GM21529 (cell line): ENCODE measurements at regions not wholly inside any gene's neighbourhood (a gene's known extent, or its start where the extent isn't known, plus 50 kb on each side); places are given as distances from the start of the nearest gene placed in this dataset.

Source experiments
- ATAC-seq: cut with Tn5 transposase; IDR thresholded peaks from one replicate; pipeline ENCODE4 v1.9.1; 2021; ENCODE audit not compliant: unreplicated experiment

GRCh38 chr5:2196989-2197619, 314.4 kb upstream of the IRX4 start:
- no peak for ATAC-seq

- no peak for ATAC-seq
These were observed 313.7 kb upstream of the IRX4 start for GRCh38 chr5:2196416-2196815.

DNA sequence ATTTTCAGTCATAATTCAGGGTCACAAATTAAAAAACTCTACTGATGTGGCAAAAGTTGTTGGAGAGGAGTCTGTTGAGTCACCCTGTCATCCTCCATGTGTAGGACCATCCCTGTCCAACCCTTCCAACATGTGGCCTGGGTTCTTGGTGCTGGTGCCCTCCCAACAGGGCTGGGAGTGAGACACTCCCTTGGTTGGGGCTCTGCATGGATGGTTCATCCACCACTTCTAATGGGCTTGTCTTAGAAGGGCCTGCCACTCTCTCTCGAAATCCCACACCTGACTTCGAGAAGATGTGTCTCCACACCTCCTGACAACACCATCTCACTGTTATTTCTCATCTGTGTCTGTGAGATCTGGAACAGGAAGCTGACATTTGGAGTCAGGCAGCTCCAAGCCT, 312.2 kb upstream of the IRX4 start:
- no peak for ATAC-seq

GRCh38 chr5:2194236-2194555, 311.5 kb upstream of the IRX4 start:
- no peak for ATAC-seq

DNA sequence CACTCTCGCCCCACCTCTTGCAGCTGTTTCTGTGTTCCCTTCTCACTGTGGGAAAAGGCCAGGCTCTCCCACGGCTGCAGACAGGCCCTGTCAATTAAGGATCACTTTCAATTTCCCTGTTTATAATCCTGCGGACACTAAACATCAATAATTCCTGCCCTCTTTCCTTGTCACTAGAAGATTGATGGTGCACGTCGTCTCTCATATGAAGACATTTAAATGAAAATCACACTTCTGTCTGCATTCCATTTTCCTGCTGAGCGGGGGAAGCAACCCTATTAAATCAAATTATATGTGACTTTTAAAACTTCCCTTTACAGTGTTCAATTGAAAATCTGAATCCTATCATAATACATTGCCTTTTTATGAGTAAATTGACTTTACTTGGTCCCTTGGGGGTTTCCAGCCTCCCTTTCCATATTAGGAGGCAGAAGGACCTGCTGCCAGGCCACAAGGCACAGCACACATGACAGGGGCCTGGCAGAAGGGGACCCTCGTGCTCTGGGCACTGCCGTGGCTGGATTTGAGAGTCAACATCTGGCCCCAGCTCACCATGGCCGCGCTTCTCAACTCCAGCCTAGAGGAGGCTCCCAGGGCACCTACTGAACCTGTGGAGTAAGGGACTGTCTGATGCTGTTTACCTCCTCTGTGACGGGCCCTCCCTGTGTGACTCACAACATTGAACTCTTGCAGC, 311.0 kb upstream of the IRX4 start:
- no peak for ATAC-seq

GRCh38 chr5:2193142-2193541, 310.4 kb upstream of the IRX4 start:
- no peak for ATAC-seq

DNA sequence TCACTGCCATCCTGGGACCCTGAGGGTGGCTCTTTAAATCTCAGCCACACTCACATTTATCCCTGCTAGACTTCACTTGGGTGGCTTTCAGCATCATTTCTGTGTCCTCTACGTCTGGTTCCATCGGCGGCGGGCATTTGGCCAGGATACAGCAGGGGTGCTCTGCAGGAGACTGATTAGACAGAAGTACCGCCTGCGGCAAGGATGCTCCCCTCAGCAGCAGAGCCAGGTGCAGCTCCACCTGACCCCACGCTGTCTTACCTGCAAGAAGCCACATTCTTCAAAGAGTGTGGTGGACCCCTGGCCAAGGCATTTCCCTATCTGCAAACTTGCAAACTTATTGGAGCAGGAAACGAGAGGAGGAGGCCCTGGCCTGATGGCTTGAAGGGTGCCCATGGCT, 309.8 kb upstream of the IRX4 start:
- ATAC-seq, result no peak

DNA sequence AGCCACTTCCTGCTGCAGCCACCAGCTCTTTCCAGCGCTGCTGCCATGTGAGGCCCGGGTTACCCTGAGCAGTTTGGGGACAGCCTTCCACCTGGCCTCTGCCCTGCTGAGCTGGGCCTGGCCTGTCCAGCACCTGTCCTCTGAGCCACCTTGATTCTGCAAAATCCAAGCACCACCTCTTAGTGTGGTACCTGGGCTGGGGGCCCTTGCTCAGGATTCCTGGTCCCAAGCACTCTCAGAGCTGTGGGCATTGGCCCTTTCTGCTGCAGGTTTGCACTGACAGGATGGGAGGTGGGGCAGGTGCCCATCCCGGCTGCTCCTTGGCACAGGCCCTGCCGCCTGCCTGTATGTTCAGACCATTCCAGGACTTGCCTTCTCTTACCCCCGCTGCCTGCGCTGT, 309.2 kb upstream of the IRX4 start:
- ATAC-seq, result no peak

GRCh38 chr5:2190549-2190948, 307.8 kb upstream of the IRX4 start:
- ATAC-seq, result no peak

DNA sequence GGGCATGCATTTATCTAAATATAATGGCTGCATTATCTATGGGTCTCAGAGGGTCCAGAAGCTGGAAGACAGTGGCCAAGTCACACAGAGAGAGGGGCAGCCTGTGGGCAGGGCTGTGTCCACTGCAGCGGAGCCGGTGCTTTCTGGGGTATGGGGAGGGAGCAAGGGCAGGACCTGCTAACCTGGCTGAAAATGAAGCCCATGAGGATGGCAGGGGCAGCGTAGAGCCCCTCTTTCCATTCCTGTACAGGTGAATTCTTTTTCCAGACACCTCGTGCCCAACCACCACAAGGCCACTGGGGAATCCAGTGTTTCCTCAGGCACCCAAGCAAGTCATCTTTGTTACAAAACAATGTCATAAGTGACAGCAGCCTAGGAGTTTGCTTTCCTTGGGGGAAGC, 305.9 kb upstream of the IRX4 start:
- ATAC-seq, result no peak

DNA sequence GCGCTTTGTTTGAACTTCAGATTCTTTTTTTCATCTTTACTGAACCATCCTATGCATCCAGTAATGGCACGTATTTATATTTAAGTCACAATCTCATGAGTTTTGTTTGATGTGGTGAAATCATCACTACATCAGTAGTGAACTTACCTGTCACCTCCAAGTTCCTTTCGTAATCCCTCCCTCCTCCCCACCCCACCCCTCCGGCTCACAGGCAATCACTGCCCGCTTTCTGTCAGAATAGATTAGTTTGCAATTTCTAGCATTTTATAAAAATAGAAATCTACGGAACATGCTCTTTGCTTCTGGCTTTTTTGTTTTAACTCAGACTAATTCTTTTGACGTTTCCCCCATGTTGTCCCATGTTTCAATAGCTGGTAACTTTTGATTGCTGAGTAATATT, 305.4 kb upstream of the IRX4 start:
- no peak for ATAC-seq

DNA sequence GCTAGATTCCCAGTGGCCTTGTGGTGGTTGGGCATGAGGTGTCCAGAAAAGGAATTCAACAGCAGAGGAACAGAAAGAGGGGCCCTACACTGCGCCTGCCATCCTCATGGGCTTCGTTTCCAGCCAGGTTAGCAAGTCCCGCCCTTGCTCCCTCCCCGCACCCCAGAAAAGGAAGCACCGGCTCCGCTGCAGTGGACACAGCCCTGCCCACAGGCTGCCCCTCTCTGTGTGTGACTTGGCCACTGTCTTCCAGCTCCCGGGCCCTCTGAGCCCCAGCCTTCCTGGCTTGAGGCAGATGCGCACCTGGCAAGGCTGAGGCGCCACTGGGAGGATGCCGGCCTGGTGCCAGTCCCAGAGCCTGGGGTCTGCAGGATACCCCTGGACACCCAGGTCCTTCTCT, 305.0 kb upstream of the IRX4 start:
- no peak for ATAC-seq

GRCh38 chr5:2187156-2187555, 304.4 kb upstream of the IRX4 start:
- ATAC-seq, result no peak

- ATAC-seq, result no peak
These were observed 303.8 kb upstream of the IRX4 start for GRCh38 chr5:2186472-2187015.

GRCh38 chr5:2185646-2186471, 303.1 kb upstream of the IRX4 start:
- ATAC-seq, result no peak

DNA sequence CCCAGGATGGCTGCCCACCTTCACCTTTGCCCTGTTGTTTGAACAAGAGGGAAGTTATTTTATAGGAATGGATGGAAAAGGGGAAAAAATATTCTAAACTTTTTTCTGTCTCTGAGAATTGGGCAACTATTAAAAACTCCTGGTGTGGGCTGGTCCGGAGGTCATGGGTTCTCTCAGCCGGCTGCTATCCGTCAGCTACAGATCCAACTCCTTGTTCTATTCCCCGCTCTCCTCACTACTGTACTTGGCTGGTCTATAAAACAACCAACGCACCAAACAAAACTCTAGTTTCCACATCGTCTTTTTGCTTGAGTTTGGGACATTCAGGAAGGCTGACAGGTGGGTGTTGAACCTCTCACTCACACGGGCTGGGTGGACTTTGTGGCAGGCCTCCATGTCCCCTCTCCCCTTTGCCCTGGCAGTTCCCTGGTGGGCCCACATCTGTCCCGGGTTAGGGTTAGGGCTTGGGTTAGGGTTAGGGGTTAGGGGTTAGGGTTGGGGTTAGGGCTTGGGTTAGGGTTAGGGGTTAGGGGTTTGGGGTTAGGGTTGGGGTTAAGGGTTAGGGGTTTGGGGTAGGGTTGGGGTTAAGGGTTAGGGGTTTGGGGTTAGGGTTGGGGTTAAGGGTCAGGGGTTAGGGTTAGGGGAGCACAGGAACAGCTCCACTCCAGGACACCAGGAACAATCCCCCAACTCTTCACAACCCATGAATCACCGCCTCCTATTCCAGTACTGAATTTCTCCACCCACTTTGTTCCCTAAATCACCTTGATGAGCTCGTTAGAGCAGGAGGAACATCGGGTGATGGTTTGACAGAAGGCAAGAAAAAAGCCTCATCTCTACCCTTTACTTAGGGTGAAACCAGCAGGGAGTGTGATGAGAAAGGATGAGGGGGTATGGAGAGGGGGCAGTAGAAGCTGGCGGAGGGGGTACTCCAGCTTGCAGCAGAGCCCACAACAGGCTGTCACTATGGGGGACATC, 302.1 kb upstream of the IRX4 start:
- no peak for ATAC-seq

DNA sequence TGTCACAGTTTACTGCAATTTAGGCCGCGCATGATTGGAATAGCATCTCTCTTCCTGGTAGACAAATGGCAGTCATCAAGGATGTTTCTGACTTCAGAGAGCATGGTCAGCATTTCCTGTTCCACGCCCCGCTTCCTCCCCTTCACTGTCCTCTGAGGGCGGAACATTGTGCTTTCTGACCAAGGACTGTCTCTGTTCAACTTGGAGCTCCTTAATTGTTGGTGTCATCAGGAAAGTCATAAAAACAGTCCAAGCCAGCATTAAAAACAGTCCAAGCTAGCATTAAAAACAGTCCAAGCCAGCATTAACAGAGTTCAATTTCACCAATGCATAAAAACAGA, 301.3 kb upstream of the IRX4 start:
- no peak for ATAC-seq

DNA sequence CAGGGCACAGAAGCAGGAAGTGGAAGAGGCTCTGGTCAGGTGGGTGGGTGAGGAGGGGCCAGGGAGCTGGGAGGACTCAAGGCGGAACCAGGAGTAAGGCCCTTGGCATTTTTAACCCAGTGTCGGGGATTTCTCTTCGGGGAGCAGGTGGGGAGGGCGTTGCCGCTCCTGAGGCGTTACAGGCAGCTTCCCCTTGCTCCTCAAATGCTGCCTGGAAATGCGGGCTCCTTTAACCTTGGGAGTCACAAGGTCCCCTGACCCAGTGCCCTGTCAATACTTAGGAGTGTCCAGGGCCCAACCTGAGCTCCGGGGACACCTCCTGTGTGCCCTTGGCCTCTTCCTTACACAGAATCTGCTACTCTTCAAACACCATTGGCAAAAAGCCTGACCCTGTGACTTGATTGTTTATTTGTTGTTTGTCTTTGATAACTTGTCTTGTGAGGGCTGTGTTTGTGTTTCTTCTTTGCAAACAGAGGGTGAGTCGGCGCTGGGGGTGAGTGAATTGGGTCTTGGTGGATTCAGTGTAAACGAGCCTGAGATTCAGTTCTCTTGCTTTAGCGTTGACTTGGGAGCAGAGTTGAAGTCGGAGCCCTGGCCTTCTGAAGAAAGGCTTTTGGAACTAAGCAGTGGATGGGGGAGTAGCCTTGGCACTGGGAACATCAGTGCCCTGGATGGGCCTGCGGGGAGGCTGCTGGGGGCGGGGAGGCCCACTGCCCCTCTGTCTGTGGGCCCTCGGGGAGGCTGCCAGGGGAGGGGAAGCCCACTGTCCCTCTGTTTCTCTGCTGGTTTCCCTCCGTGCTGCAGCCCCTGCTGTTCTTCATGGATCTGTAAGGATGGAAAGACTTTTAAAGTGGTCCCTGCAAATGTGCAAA, 300.7 kb upstream of the IRX4 start:
- ATAC-seq, result no peak

- ATAC-seq, result no peak
These were observed 299.3 kb upstream of the IRX4 start for GRCh38 chr5:2182020-2182419.

GRCh38 chr5:2181557-2181956, 298.8 kb upstream of the IRX4 start:
- no peak for ATAC-seq
